IMR-90 (cell line): ENCODE measurements at regions not wholly inside any gene's neighbourhood (a gene's known extent, or its start where the extent isn't known, plus 50 kb on each side); places are given as distances from the start of the nearest gene placed in this dataset.

Experiments
- ATAC-seq: fragments of 200-7000 bp; cut with Tn5 transposase; 2 replicates; pipeline ENCODE4 v1.9.1; 2020; ENCODE audit warnings: low read depth, mild to moderate bottlenecking, moderate library complexity
- BruUV-seq: library from RNA; stranded (reverse); fragments of 400-500 nt; replicated peaks from 2 replicates; lab custom pipeline; 2021; lab: Mats Ljungman, UMichigan
- CTCF ChIA-PET: fragments of 300-600 bp; formaldehyde crosslinking; extraction: SDS; loops from one replicate; lab custom pipeline; 2021; ENCODE audit warnings: antibody characterized with exemption; lab: Yijun Ruan, JAX
- POLR2A ChIA-PET: fragments of 300-600 bp; sonication (Branson Sonifier 250); formaldehyde crosslinking; loops from one replicate; lab custom pipeline; 2022; ENCODE audit warnings: antibody characterized with exemption; ENCODE audit not compliant: unreplicated experiment; lab: Charles Lee
- DNase-seq: peaks from one replicate; pipeline ENCODE4 v3.0.0; 2013
- H2AFZ ChIP-seq: replicated peaks from 2 replicates; pipeline ENCODE3; 2013; ENCODE audit warnings: low read length, mild to moderate bottlenecking; ENCODE audit not compliant: poor library complexity
- H2AK5ac ChIP-seq: 2 replicates; pipeline ENCODE4 v1.6.1; 2013; ENCODE audit warnings: low read depth, low read length, inconsistent platforms
- H2AK9ac ChIP-seq: replicated peaks from 2 replicates; pipeline ENCODE3; 2013; ENCODE audit warnings: mild to moderate bottlenecking, low read depth, low read length, moderate library complexity; ENCODE audit not compliant: poor library complexity
- H2BK120ac ChIP-seq: 2 replicates; pipeline ENCODE4 v1.6.1; 2013; ENCODE audit warnings: low read depth, low read length, inconsistent platforms
- H2BK15ac ChIP-seq: 3 replicates; pipeline ENCODE4 v1.6.1; 2013; ENCODE audit warnings: low read depth, low read length, inconsistent platforms
- H2BK20ac ChIP-seq: 2 replicates; pipeline ENCODE4 v1.6.1; 2013; ENCODE audit warnings: low read depth, mild to moderate bottlenecking, inconsistent platforms, low read length, moderate library complexity
- H2BK5ac ChIP-seq: 2 replicates; pipeline ENCODE4 v1.6.1; 2013; ENCODE audit warnings: mild to moderate bottlenecking, low read depth, low read length, inconsistent platforms; ENCODE audit not compliant: poor library complexity, severe bottlenecking
- H3K14ac ChIP-seq: replicated peaks from 2 replicates; pipeline ENCODE4 v1.6.1; 2013; ENCODE audit warnings: low read depth, low read length, inconsistent platforms
- H3K18ac ChIP-seq: 2 replicates; pipeline ENCODE4 v1.6.1; 2013; ENCODE audit warnings: low read depth, low read length, control low read depth
- H3K23ac ChIP-seq: 2 replicates; pipeline ENCODE4 v1.6.1; 2013; ENCODE audit warnings: low read depth, low read length, inconsistent platforms
- H3K27ac ChIP-seq: 2 replicates; pipeline ENCODE4 v1.5.1; 2013; ENCODE audit warnings: mild to moderate bottlenecking, control low read depth, low read length; ENCODE audit not compliant: insufficient read depth
- H3K27me3 ChIP-seq: 2 replicates; pipeline ENCODE4 v1.6.1; 2013; ENCODE audit warnings: low read length; ENCODE audit not compliant: control insufficient read depth, insufficient read depth
- H3K36me3 ChIP-seq: 2 replicates; pipeline ENCODE4 v1.6.1; 2013; ENCODE audit warnings: low read length, mixed read lengths; ENCODE audit not compliant: control insufficient read depth, insufficient read depth
- H3K4ac ChIP-seq: 2 replicates; pipeline ENCODE4 v1.6.1; 2013; ENCODE audit warnings: low read depth, low read length, inconsistent platforms
- H3K4me1 ChIP-seq: 2 replicates; pipeline ENCODE4 v1.6.1; 2013; ENCODE audit warnings: low read length, mixed read lengths; ENCODE audit not compliant: control insufficient read depth, insufficient read depth
- H3K4me2 ChIP-seq: 2 replicates; pipeline ENCODE4 v1.6.1; 2013; ENCODE audit warnings: low read depth, mild to moderate bottlenecking, control low read depth, low read length, moderate library complexity
- H3K4me3 ChIP-seq: 2 replicates; pipeline ENCODE4 v1.5.1; 2013; ENCODE audit warnings: low read depth, mild to moderate bottlenecking, control low read depth, low read length, moderate library complexity; ENCODE audit not compliant: insufficient read depth
- H3K56ac ChIP-seq: 2 replicates; pipeline ENCODE4 v1.6.1; 2013; ENCODE audit warnings: low read length, inconsistent platforms; ENCODE audit not compliant: insufficient read depth; ENCODE audit errors: extremely low read depth
- H3K79me1 ChIP-seq, 2 experiments: 2 replicates each; pipeline ENCODE4 v1.6.1; 2013; ENCODE audit warnings: low read length in 2 of 2, inconsistent platforms in 1 of 2, low read depth in 1 of 2
- H3K9ac ChIP-seq: 2 replicates; pipeline ENCODE4 v1.6.1; 2013; ENCODE audit warnings: low read depth, low read length, control low read depth
- H3K9me1 ChIP-seq: 2 replicates; pipeline ENCODE4 v1.6.1; 2013; ENCODE audit warnings: low read length, inconsistent platforms; ENCODE audit not compliant: insufficient read depth
- H3K9me3 ChIP-seq: 2 replicates; pipeline ENCODE4 v1.6.1; 2013; ENCODE audit warnings: low read length; ENCODE audit not compliant: control insufficient read depth, insufficient read depth
- H4K20me1 ChIP-seq: 2 replicates; pipeline ENCODE4 v1.6.1; 2013; ENCODE audit warnings: low read length, inconsistent platforms; ENCODE audit not compliant: insufficient read depth
- H4K5ac ChIP-seq: 2 replicates; pipeline ENCODE4 v1.6.1; 2013; ENCODE audit warnings: mild to moderate bottlenecking, low read depth, low read length, control low read depth
- H4K8ac ChIP-seq, 2 experiments: 2 replicates each; pipeline ENCODE4 v1.6.1; 2013; ENCODE audit warnings: low read depth in 2 of 2, low read length in 2 of 2, control low read depth in 1 of 2, inconsistent platforms in 1 of 2
- H4K91ac ChIP-seq: 2 replicates; pipeline ENCODE4 v1.6.1; 2013; ENCODE audit warnings: low read depth, low read length, inconsistent platforms; ENCODE audit not compliant: insufficient read depth
- CHD1 ChIP-seq: IDR thresholded peaks from 2 replicates; pipeline ENCODE4 v1.6.1; 2012; ENCODE audit warnings: low read depth, low read length, improper control_type of control experiment
- FOS ChIP-seq: fragments of 150-350 bp; IDR thresholded peaks from 2 replicates; pipeline ENCODE4 v1.6.1; 2016; ENCODE audit warnings: low read depth, low read length
- MAZ ChIP-seq: IDR thresholded peaks from 2 replicates; pipeline ENCODE4 v1.6.1; 2012; ENCODE audit warnings: low read depth, mild to moderate bottlenecking, low read length, improper control_type of control experiment, moderate library complexity, borderline replicate concordance
- POLR2A ChIP-seq: IDR thresholded peaks from 2 replicates; pipeline ENCODE4 v1.6.1; 2012; ENCODE audit warnings: mild to moderate bottlenecking, low read depth, low read length
- RCOR1 ChIP-seq: IDR thresholded peaks from 2 replicates; pipeline ENCODE4 v1.6.1; 2012; ENCODE audit warnings: mild to moderate bottlenecking, low read length, improper control_type of control experiment; ENCODE audit not compliant: insufficient replicate concordance
- RFX5 ChIP-seq: IDR thresholded peaks from 2 replicates; pipeline ENCODE4 v1.8.0; 2012; ENCODE audit warnings: low read depth, mild to moderate bottlenecking, low read length, moderate library complexity
- SMC3 ChIP-seq: fragments of 150-350 bp; IDR thresholded peaks from 2 replicates; pipeline ENCODE4 v1.6.1; 2016; ENCODE audit warnings: low read depth, mild to moderate bottlenecking, antibody characterized with exemption, low read length, moderate library complexity
- WGBS, 2 experiments: methylation state at CpG; one replicate each; pipeline versions ENCODE4 v1.1.5 to v1.1.7; 2013; ENCODE audit warnings: missing lambda C conversion rate in 2 of 2; ENCODE audit not compliant: insufficient read length in 1 of 2; ENCODE audit errors: extremely low coverage in 2 of 2; 5-methylcytosine and 5-hydroxymethylcytosine counted together
- dilution Hi-C: fragments of 300-500 bp; cut with HindIII; formaldehyde crosslinking; loops from one replicate; pipeline ENCODE4 v1.14.3; 2018; ENCODE audit warnings: low sequenced_read_pairs; ENCODE audit not compliant: unreplicated experiment
- in situ Hi-C: fragments of 300-500 bp; cut with MboI; formaldehyde crosslinking; loops from 3 replicates; pipeline ENCODE4 v1.14.3; 2019; ENCODE audit warnings: low sequenced_read_pairs, inconsistent platforms, mixed read lengths
- intact Hi-C: fragments of 100-400 bp; cut with micrococcal nuclease; formaldehyde crosslinking; loops from 2 replicates; pipeline ENCODE4 v1.10.0; 2022
- TF ChIP-seq, protein P1 (sequence below): fragments of 150-350 bp; IDR thresholded peaks from 2 replicates; pipeline ENCODE4 v1.6.1; 2017; ENCODE audit warnings: mild to moderate bottlenecking, antibody characterized with exemption, low read length, low read depth
- TF ChIP-seq, protein P2 (sequence below): fragments of 150-350 bp; IDR thresholded peaks from 2 replicates; pipeline ENCODE4 v1.6.1; 2016; ENCODE audit warnings: low read depth, mild to moderate bottlenecking, low read length, moderate library complexity, borderline replicate concordance

DNA sequence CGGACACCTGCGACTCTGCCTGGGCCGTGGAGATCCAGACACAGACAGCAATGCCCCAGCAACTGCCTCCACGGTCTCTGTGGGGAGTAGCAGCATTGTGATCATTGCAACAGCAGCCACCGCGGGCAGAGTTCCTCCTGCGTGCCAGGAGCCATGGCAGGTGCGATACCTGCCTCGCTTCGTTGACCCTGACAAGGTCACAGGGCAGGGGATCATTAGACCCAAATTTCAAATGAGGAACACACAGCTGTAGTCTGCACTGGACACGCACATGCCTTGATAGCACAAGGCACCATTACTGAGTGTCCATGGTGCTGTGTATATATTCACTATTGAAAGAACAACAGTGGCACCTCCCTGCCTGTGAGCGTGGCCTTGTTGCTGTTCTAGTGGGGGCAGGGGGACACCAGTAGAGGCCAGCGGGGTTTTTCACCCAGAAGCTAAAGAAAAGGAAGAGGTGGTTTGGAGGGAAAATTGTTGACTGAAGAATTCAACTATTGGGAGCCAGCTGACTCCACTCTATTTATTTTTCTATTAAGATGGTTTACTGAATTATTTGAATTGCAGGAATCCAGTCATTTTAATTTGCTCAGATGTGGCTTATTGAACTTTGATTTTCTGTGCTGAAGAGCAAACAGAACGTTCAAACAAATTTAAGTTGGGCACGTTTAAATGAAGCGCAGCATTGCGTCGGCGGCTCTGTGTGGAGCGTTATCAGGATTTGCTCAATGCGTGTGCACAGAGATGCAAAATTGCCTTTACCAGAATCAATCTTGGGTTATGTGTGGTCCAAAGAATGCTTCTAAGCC lies 60.2 kb upstream of the RPS6KA2 start:
- H3K23ac ChIP-seq = no peak overlapping the region
- ChIA-PET CTCF (no interaction called here), POLR2A (no interaction called here)
- in situ Hi-C loops (no loop called here), dilution Hi-C loops (no loop called here), intact Hi-C loops (no loop called here)
- no peak overlapping the region for H2AFZ ChIP-seq
- H4K5ac ChIP-seq = no peak overlapping the region
- no peak overlapping the region for H3K14ac ChIP-seq
- WGBS, 2 experiments = 92% methylated on average over 10 of the region's 21 CpGs; no CpG with 5 or more reads in 1 of the 2 experiments
- no peak overlapping the region for H3K4me3 ChIP-seq
- no peak for ATAC-seq
- no peaks in the 10 kb centered on the region for H4K20me1 ChIP-seq
- H2BK20ac ChIP-seq = no peak overlapping the region
- no peak overlapping the region for H2BK5ac ChIP-seq
- TF ChIP-seq POLR2A (no peak), CHD1 (no peak), SMC3 (no peak), MAZ (no peak), RFX5 (no peak), RCOR1 (no peak), FOS (no peak)
- TF ChIP-seq, protein P1, sequence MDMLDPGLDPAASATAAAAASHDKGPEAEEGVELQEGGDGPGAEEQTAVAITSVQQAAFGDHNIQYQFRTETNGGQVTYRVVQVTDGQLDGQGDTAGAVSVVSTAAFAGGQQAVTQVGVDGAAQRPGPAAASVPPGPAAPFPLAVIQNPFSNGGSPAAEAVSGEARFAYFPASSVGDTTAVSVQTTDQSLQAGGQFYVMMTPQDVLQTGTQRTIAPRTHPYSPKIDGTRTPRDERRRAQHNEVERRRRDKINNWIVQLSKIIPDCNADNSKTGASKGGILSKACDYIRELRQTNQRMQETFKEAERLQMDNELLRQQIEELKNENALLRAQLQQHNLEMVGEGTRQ = no peak
- TF ChIP-seq, protein P2, sequence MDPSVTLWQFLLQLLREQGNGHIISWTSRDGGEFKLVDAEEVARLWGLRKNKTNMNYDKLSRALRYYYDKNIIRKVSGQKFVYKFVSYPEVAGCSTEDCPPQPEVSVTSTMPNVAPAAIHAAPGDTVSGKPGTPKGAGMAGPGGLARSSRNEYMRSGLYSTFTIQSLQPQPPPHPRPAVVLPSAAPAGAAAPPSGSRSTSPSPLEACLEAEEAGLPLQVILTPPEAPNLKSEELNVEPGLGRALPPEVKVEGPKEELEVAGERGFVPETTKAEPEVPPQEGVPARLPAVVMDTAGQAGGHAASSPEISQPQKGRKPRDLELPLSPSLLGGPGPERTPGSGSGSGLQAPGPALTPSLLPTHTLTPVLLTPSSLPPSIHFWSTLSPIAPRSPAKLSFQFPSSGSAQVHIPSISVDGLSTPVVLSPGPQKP = no peak
- H3K9ac ChIP-seq = no peak overlapping the region
- H2BK15ac ChIP-seq = no peak overlapping the region
- H3K4me2 ChIP-seq = no peak overlapping the region; the same call in 1 of the 2 replicates
- H3K4ac ChIP-seq = no peak overlapping the region
- DNase-seq = no peak
- no peak overlapping the region for H4K8ac ChIP-seq
- peaks cover 13% of the 10 kb centered on the region; the same call in 1 of the 2 replicates for H3K27me3 ChIP-seq
- H2BK120ac ChIP-seq = no peak overlapping the region
- H2AK9ac ChIP-seq = no peak overlapping the region
- BruUV-seq = no TSS peak
- no peak overlapping the region for H2AK5ac ChIP-seq
- H3K9me1 ChIP-seq = peaks cover 7% of the 10 kb centered on the region
- no peak overlapping the region for H3K27ac ChIP-seq
- no peak overlapping the region for H3K56ac ChIP-seq
- no peaks in the 10 kb centered on the region for H3K9me3 ChIP-seq
- H3K79me1 ChIP-seq = no peaks in the 10 kb centered on the region
- H4K91ac ChIP-seq = no peak overlapping the region
- H3K18ac ChIP-seq = no peak overlapping the region
- H3K36me3 ChIP-seq = no peaks in the 10 kb centered on the region
- H3K4me1 ChIP-seq = peaks cover 9% of the 10 kb centered on the region; the same call in 1 of the 2 replicates
